Right renal cortex interstitium (tissue), 3 donors: ENCODE measurements at regions not wholly inside any gene's neighbourhood (a gene's known extent, or its start where the extent isn't known, plus 50 kb on each side); places are given as distances from the start of the nearest gene placed in this dataset.

ENCODE experiments used
- DNase-seq, 3 donors: peaks; one replicate each; pipeline ENCODE4 v3.0.0-alpha.2; 2013; ENCODE audit warnings: low read depth in 3 of 3, low spot score in 2 of 3

- no peak for DNase-seq
These were observed 450.5 kb upstream of the AZI2 start for GRCh38 chr3:28799084-28799483.

GRCh38 chr3:28800203-28800602 lies 451.6 kb upstream of the AZI2 start:
- no peak for DNase-seq

- no peak for DNase-seq
These were observed 459.4 kb upstream of the AZI2 start for GRCh38 chr3:28808068-28808467.

GRCh38 chr3:28816017-28816416 lies 464.9 kb upstream of the RBMS3 start:
- DNase-seq = no peak

- DNase-seq = no peak
These were observed 456.6 kb upstream of the RBMS3 start for GRCh38 chr3:28824316-28824715.

GRCh38 chr3:28826840-28827239 lies 454.0 kb upstream of the RBMS3 start:
- no peak for DNase-seq

GRCh38 chr3:28835249-28835648 lies 445.6 kb upstream of the RBMS3 start:
- no peak for DNase-seq

- DNase-seq = no peak
These were observed 445.1 kb upstream of the RBMS3 start for GRCh38 chr3:28835751-28836150.

- DNase-seq = no peak
These were observed 444.7 kb upstream of the RBMS3 start for GRCh38 chr3:28836199-28836598.

GRCh38 chr3:28840976-28841376 lies 439.9 kb upstream of the RBMS3 start:
- DNase-seq = no peak

GRCh38 chr3:28841441-28841840 lies 439.4 kb upstream of the RBMS3 start:
- no peak for DNase-seq

GRCh38 chr3:28844298-28845005 lies 436.4 kb upstream of the RBMS3 start:
- DNase-seq = no peak

- no peak for DNase-seq
These were observed 435.9 kb upstream of the RBMS3 start for GRCh38 chr3:28845006-28845324.

- DNase-seq = no peak
These were observed 433.8 kb upstream of the RBMS3 start for GRCh38 chr3:28846971-28847478.

GRCh38 chr3:28847736-28848135 lies 433.1 kb upstream of the RBMS3 start:
- DNase-seq = no peak

- DNase-seq = no peak
These were observed 430.7 kb upstream of the RBMS3 start for GRCh38 chr3:28850186-28850585.

- DNase-seq = no peak
These were observed 427.0 kb upstream of the RBMS3 start for GRCh38 chr3:28853830-28854229.

GRCh38 chr3:28856796-28857195 lies 424.1 kb upstream of the RBMS3 start:
- no peak for DNase-seq

GRCh38 chr3:28859897-28860296 lies 421.0 kb upstream of the RBMS3 start:
- DNase-seq = no peak

- DNase-seq = no peak
These were observed 420.6 kb upstream of the RBMS3 start for GRCh38 chr3:28860307-28860706.

- DNase-seq = no peak
These were observed 417.7 kb upstream of the RBMS3 start for GRCh38 chr3:28863186-28863585.

- no peak for DNase-seq
These were observed 413.0 kb upstream of the RBMS3 start for GRCh38 chr3:28867836-28868235.

- no peak for DNase-seq
These were observed 412.0 kb upstream of the RBMS3 start for GRCh38 chr3:28868897-28869296.
